Coronary artery (tissue), 2 donors: ENCODE measurements at regions not wholly inside any gene's neighbourhood (a gene's known extent, or its start where the extent isn't known, plus 50 kb on each side); places are given as distances from the start of the nearest gene placed in this dataset.

Source experiments
- DNase-seq: peaks from one replicate; pipeline ENCODE4 v3.0.0-alpha.2; 2017; ENCODE audit warnings: low spot score
- H3K27ac ChIP-seq, 2 donors: fragments of 200-600 bp; sonication (generic); one replicate each; pipeline ENCODE4 v1.5.1; 2016 to 2019
- H3K4me3 ChIP-seq: fragments of 200-600 bp; sonication (generic); 2 replicates; pipeline ENCODE4 v1.5.1; 2016; ENCODE audit warnings: mild to moderate bottlenecking, moderate library complexity
- CTCF ChIP-seq: fragments of 200-600 bp; sonication (generic); IDR thresholded peaks from one replicate; pipeline ENCODE4 v1.5.1; 2019; ENCODE audit warnings: antibody characterized with exemption

- no peak for DNase-seq
- H3K4me3 ChIP-seq = no peak overlapping the region
- no peak for TF ChIP-seq CTCF
- peak overlapping the region in 1 of 2 donors; percentile 23 for H3K27ac ChIP-seq
Measured at GRCh38 chr11:122044086-122044485, 71.9 kb downstream of the BLID start.

GRCh38 chr11:122042981-122043380 is 73.0 kb downstream of the BLID start:
- H3K27ac ChIP-seq = no peak overlapping the region

GRCh38 chr11:122040464-122040863 is 75.6 kb downstream of the BLID start:
- H3K4me3 ChIP-seq = no peak overlapping the region
- DNase-seq = no peak
- no peak overlapping the region for H3K27ac ChIP-seq
- no peak for TF ChIP-seq CTCF

More at GRCh38 chr11:122042981-122043380, 73.0 kb downstream of the BLID start:
- H3K4me3 ChIP-seq = no peak overlapping the region
- TF ChIP-seq CTCF = no peak
- no peak for DNase-seq

- no peak for DNase-seq
- Histone ChIP-seq H3K27ac (peak overlapping the region in 1 of 2 donors; percentile 14), H3K4me3 (no peak overlapping the region)
- TF ChIP-seq CTCF = no peak
Measured at GRCh38 chr11:122038543-122038942, 77.5 kb downstream of the BLID start.

- no peak for TF ChIP-seq CTCF
- no peak for DNase-seq
- Histone ChIP-seq H3K4me3 (no peak overlapping the region), H3K27ac (no peak overlapping the region)
Measured at GRCh38 chr11:122037911-122038310, 78.1 kb downstream of the BLID start.

GRCh38 chr11:122036493-122036892 is 79.5 kb downstream of the BLID start:
- no peak for TF ChIP-seq CTCF
- Histone ChIP-seq H3K27ac (peak overlapping the region in 1 of 2 donors; percentile 11), H3K4me3 (no peak overlapping the region)
- no peak for DNase-seq

- DNase-seq = no peak
Measured at GRCh38 chr11:122036018-122036417, 80.0 kb downstream of the BLID start.

More at GRCh38 chr11:122036018-122036417, 80.0 kb downstream of the BLID start:
- no peak overlapping the region for H3K4me3 ChIP-seq
- TF ChIP-seq CTCF = no peak
- peak overlapping the region in 1 of 2 donors; percentile 11 for H3K27ac ChIP-seq
